Progenitor cell of endocrine pancreas (in vitro differentiated cells): ENCODE measurements at regions not wholly inside any gene's neighbourhood (a gene's known extent, or its start where the extent isn't known, plus 50 kb on each side); places are given as distances from the start of the nearest gene placed in this dataset.
A peak's percentile ranks its signal among the peaks of the same experiment; 100 is the strongest.

Experiments
- DNase-seq: peaks from one replicate; pipeline ENCODE4 v3.0.0; 2021; ENCODE audit warnings: low spot score; ENCODE audit not compliant: unreplicated experiment
- H3K27ac Mint-ChIP-seq: 2 replicates; pipeline ENCODE4 v1.8.0; 2021; ENCODE audit warnings: mild to moderate bottlenecking, moderate library complexity, mixed read lengths
- H3K27me3 Mint-ChIP-seq: 2 replicates; pipeline ENCODE4 v1.8.0; 2021; ENCODE audit warnings: mixed read lengths
- H3K36me3 Mint-ChIP-seq: 2 replicates; pipeline ENCODE4 v1.8.0; 2022; ENCODE audit warnings: mixed read lengths; ENCODE audit not compliant: insufficient read depth
- H3K4me1 Mint-ChIP-seq: 2 replicates; pipeline ENCODE4 v1.8.0; 2021; ENCODE audit warnings: low read depth, mixed read lengths
- H3K4me3 Mint-ChIP-seq: 2 replicates; pipeline ENCODE4 v1.8.0; 2021; ENCODE audit warnings: low read depth, mild to moderate bottlenecking, moderate library complexity, mixed read lengths
- H3K9me3 Mint-ChIP-seq: 2 replicates; pipeline ENCODE4 v1.8.0; 2021; ENCODE audit warnings: low read depth, mixed read lengths
- CTCF ChIP-seq: fragments of 200-600 bp; sonication (generic); IDR thresholded peaks from one replicate; pipeline ENCODE4 v1.5.0; 2021; ENCODE audit warnings: antibody characterized with exemption, mild to moderate bottlenecking; ENCODE audit not compliant: unreplicated experiment

- no peak overlapping the region for H3K4me3 Mint-ChIP-seq
- H3K27me3 Mint-ChIP-seq: no peaks in the 10 kb centered on the region
- H3K9me3 Mint-ChIP-seq: no peaks in the 10 kb centered on the region
- H3K27ac Mint-ChIP-seq: peak overlapping the region; percentile 59
- no peak for DNase-seq
- TF ChIP-seq CTCF: no peak
- no peaks in the 10 kb centered on the region for H3K36me3 Mint-ChIP-seq
- peaks cover 15% of the 10 kb centered on the region for H3K4me1 Mint-ChIP-seq
These were observed 239.2 kb upstream of the FKBP1C start for GRCh38 chr6:62971976-62972658.

DNA sequence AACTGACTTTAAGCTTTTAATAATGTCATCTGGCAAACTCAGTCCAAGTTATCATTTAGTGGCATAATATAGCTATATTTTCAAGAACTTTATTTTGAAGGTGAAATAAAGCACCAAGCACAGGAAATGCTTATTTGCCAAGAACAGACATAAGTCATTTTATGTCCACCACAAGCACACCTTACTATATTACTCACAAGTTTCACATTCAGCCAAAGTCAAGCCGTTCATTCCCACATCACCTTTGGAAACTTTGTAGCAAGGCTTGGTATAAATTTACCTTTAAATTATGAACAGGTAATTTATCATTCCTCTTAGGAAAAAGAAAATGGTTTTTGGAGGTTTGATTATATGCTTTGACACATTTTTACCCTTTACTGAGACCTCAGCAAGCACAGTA is 236.8 kb upstream of the FKBP1C start:
- TF ChIP-seq CTCF: no peak
- no peaks in the 10 kb centered on the region for H3K27me3 Mint-ChIP-seq
- no peaks in the 10 kb centered on the region for H3K9me3 Mint-ChIP-seq
- H3K4me1 Mint-ChIP-seq: peaks cover 15% of the 10 kb centered on the region
- no peak for DNase-seq
- H3K27ac Mint-ChIP-seq: no peak overlapping the region
- H3K4me3 Mint-ChIP-seq: no peak overlapping the region
- no peaks in the 10 kb centered on the region for H3K36me3 Mint-ChIP-seq

- Mint-ChIP-seq H3K27ac (no peak overlapping the region), H3K4me3 (no peak overlapping the region), H3K9me3 (no peaks in the 10 kb centered on the region), H3K27me3 (no peaks in the 10 kb centered on the region), H3K4me1 (peaks cover 25% of the 10 kb centered on the region), H3K36me3 (no peaks in the 10 kb centered on the region)
- no peak for TF ChIP-seq CTCF
- no peak for DNase-seq
These were observed 234.7 kb upstream of the FKBP1C start for GRCh38 chr6:62976566-62976965.

- Mint-ChIP-seq H3K4me3 (no peak overlapping the region), H3K9me3 (no peaks in the 10 kb centered on the region), H3K36me3 (no peaks in the 10 kb centered on the region), H3K27me3 (no peaks in the 10 kb centered on the region), H3K4me1 (peaks cover 13% of the 10 kb centered on the region), H3K27ac (no peak overlapping the region)
- DNase-seq: no peak
- TF ChIP-seq CTCF: no peak
These were observed 232.3 kb upstream of the FKBP1C start for GRCh38 chr6:62978920-62979319.

GRCh38 chr6:62980093-62980492 is 231.2 kb upstream of the FKBP1C start:
- no peak overlapping the region for H3K27ac Mint-ChIP-seq
- H3K36me3 Mint-ChIP-seq: no peaks in the 10 kb centered on the region
- no peaks in the 10 kb centered on the region for H3K27me3 Mint-ChIP-seq
- H3K9me3 Mint-ChIP-seq: no peaks in the 10 kb centered on the region
- H3K4me3 Mint-ChIP-seq: no peak overlapping the region
- no peak for DNase-seq
- TF ChIP-seq CTCF: no peak
- H3K4me1 Mint-ChIP-seq: peaks cover 13% of the 10 kb centered on the region
